ENCODE measurements at regions not wholly inside any gene's neighbourhood (a gene's known extent, or its start where the extent isn't known, plus 50 kb on each side); places are given as distances from the start of the nearest gene placed in this dataset.

DNA sequence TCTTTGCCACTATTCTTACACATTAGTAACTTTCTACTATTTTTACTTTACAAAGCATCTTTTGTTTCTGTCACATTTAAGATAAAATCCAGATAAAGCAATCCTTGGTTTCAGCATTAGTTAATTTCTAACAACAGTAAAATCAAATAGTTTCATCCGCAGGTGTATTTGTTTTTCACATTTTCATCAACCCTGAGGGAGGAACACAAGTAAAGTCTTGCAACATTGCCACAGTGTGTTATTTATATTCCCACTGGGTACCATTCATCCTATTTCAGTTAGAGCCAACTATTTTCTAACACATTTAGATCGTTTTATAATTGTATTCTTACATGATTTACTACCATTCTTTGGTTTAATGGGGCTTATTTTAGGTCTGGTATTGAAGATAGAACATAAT lies 908.7 kb upstream of the CITED2 start:
- no peak for TF ChIP-seq CTCF (IDR thresholded peaks at IDR 0.05)
- TF ChIP-seq POLR2A (IDR thresholded peaks at IDR 0.05) = no peak
